HG03439 (cell line): ENCODE measurements at regions not wholly inside any gene's neighbourhood (a gene's known extent, or its start where the extent isn't known, plus 50 kb on each side); places are given as distances from the start of the nearest gene placed in this dataset.
A peak's percentile ranks its signal among the peaks of the same experiment; 100 is the strongest.

ENCODE experiments used
- ATAC-seq: cut with Tn5 transposase; IDR thresholded peaks from one replicate; pipeline ENCODE4 v1.9.1; 2021; ENCODE audit warnings: mild to moderate bottlenecking, moderate library complexity; ENCODE audit not compliant: unreplicated experiment

DNA sequence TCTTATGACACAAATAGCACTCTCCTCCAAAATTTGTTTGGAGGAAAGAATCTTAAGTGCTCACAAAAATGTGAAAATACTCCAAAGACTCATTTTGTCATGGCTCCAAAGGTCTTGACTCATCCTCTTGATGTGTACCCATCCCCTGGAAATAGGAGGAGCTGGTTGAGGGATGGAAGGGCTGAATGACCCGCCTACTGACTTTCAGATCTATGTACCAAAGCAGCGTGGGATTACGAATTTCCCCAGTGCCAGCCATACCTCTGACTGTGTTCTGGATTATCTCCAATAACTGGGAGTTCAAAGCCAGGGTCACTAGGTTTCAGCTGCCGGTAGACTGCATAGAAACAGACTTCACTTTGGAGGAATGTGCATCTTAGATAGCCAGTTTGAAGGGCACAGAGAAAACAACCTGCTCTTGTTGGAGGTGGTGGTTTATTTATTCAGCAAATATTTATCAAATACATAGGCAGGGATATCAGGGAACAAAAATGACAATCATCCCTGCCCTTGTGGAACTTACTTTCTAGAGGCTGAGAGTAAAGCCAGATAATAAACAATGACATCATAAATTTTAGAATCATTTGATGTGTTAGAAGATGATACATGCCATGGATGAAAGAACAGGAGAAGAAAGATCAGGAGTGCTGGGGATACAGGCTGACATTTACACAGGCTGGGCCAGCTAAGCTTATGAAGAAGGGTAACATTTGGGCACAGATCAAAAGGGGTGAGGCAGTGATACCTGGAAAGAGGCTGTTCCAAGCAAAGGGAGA lies 246.6 kb downstream of the TBXT start:
- no peak for ATAC-seq

DNA sequence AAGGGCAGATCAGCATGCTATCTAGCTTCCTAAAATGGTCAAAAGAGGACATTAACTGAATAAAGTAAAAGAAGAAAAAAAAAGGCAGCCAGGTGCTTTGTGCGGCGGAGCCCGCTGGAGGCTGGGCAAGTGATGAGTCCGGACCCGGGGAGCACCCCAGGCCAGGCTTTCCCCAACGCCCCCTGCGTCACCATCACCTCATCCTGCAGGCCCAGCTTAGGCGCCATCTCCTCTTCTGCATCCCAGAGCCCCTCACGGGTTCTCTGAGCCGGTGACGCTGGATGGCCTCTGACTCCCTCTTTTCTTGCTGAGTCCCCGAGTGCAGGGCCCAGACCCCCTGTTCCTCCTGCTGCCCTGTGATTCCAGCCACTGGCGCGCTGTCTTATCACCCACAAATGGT lies 250.1 kb downstream of the TBXT start:
- ATAC-seq: no peak

DNA sequence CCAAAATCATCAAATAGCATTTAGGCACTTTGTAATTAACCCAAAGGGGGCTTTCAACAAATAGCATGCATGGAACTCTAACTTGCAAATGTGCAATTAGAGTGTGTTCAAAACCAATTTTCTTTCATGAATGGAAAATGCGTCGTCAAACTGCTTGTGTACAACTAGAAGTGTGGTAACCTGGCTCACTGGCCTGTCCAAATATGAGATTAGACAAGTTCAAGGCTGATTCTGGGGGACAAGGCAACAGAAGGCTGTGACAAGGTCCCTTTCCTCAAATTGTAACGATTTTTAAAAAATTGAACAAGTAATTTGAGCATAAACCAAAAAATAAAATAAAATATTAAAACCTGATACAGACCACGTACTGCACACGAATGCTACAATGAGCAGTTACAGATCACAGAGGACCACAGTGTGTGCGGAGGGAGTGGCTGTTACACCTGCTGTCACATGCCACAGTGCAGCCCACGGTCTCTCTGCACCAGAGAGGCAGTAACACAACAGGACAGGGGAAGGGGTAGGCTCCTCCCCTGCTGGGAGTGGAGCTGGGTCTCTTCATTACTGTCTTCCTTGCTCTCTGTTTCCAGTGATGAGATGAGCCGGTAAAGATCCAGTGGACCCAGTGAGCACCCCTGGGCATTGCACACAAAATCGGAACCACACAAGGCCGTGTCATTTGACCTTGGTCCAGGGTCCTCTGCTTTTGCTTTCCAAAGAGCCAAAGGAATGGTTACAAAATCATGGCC lies 252.2 kb upstream of the PDE10A start:
- no peak for ATAC-seq

DNA sequence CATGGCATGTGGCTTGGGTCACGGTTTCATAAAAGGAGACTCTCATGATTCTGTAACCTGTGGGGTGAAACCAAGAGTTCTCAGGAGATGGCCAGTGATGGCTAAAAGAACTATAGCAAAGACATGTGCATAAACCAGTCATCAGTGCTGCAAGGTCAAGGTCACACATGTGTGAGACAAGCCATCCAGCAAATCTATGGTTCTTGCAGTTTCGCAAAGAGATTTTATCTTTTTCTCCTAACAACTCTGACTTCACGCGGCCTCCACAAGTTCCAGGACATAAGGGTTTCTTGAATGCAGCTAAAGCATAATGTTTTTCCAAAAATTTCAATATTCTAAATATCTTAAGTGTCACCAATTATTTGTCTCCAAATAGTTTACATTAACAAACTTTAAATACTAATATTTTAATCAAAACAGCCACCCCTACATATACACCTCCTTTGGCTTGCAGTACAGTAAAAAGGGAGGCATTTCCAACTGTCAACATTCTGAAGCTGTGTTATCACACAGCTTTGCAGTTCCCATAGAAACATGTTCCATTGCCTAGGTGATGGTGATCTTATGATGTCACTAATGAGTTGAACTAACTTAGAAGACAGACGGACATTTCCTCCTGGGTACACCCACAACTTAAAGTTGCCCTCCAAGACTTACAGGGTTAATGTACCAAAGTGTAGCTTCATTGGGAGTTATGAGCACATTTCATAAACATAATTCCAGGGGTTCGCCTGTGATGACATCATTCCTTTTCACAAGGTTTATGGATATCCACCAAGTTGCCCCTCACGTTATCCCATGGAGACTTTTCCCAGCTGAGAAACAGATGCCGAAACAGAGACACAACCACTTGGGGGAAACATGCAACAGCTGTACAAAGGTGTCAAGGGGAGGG lies 250.9 kb upstream of the PDE10A start:
- no peak for ATAC-seq

DNA sequence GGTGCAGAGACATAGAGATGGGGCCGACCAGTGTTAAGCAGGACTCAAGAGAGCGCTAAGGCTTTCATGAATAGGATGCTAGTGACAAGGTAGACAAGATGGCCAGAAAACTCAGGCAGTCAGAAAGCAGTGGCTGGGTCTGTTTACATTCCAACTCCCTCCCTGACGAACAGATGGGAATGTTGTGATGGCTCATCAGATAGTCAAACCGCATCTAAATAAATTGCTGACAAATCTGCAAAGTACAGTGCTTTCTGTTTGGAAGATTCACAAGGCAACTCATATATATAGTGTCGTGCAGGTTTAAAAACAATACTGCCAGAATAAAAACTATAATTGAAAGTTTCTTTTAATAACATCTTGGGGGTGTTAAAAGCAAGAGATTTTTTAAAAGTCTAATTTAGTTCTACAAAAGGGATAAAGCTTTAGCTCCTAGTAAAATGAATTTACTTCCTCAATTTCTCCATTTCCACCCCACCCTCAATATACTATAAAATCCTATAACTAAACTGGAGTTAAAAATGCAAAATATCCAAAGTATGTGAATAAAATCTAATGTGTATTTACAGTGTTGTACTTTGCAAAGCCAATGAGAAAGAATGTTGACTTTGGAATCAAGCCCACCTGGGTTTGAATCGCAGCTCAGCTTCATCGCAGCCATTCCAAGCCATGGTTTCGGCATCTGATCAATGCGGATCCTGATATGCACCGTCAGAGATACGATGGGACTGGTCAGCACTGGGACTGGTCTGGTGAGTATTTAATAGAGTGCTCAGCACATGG lies 247.3 kb upstream of the PDE10A start:
- no peak for ATAC-seq

DNA sequence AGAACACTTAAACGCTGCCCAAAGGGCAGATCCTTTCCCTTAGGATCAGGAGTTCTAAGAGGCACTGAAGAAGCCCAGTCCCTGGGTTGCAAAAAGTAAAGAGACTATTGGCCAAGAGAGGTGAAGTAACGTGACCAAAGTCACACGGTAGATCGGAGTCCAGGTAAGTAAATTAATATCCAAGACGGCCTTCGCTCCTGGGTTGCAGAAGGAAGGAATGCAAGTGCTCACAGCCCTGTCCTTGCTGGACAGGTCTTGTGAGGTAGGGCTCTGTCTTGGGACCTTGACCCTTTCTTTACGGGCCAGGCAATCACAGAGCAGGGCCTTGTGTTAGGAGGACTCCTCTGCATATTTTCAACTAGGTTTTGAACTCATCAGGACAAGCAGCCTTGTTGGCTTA lies 243.7 kb upstream of the PDE10A start:
- ATAC-seq: no peak

DNA sequence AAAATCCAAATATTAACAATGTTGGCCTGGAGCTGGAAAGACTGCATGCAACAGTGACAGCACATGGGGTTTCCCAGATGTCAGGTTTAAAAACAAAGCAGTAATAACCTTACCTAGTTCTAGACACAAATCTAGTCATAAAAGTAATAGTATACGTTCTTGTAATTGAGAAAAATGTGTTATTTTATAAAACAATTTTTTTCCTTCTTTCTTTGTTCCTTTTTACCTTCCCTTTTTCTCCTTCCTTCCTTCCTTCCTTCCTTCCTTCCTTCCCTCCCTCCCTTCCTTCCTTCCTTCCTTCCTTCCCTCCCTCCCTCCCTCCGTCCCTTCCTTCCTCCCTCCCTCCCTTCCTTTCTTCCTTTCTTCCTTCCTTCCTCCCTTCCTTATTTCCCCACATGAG lies 242.7 kb upstream of the PDE10A start:
- no peak for ATAC-seq

DNA sequence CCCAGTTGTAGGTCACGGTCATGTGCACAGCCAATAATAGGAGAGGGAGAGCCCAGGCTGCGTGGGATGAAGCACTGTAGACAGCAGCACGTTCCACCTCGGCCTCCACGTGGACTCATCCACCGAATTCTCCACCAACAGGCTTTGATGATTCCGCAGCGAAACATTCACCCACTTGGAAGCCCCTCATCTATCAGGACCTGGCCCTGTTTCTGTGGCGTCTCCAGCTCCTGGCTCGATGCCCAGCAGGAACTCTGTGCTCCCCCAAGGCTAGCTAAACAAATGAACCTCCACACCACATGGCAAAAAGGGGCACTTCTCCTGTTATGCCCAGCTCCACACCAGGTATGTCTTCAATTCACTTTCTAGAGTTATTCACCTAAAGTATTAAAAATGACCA lies 237.9 kb upstream of the PDE10A start:
- ATAC-seq: no peak

DNA sequence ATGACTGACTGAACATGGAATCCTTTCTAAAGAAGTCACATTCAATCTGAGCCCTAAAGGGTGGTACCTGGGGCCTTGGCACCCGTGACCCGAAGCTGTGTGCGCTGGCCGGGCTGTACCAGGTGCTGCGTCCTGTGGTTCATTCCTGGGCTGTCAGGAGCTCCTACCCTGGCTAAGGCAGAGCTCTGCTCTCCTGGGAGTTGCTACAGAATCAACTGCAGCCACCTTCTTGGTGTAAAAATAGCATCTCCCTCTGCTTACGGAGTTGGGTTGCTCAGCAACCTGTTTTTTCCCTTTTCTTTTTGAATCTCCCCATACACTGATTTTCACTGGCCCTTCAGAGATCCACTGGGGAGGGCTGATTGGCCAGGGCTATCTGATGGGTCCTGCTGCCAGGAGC lies 236.6 kb upstream of the PDE10A start:
- ATAC-seq: no peak

DNA sequence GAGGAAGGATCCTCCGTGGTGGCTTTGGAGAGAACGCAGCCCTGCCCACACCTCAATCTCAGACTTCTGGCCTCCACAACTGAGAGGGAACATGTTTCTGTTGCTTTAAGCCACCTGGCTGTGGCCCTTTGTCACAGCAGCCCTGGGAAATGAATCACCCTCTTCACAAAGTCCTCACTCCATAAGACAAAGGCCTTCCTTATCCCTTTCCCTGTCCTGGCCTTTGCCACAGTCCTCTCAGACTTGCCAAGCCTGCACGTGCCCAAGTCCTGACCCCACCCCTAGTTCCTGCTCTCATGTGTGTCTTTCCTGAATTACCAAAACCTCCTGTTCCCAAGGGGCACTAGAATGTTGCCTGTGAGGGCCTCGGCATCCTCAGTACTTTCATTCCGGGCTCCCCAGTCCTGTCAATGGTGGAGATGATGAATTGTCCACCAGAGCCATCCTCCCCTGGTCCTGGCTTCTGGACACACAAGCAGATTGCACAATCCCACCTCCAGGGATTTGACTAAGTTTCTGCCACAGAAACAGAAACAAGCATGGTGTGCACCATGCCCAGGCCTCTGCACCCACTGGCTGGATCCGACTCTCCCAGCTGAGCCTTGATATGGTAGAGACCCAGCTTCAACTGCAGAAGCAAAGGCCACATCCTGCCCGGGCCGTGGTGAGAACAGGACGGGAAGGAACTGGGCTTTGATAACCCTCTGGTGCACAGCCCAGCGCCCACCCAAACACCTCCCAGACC lies 232.6 kb upstream of the PDE10A start:
- ATAC-seq: no peak

DNA sequence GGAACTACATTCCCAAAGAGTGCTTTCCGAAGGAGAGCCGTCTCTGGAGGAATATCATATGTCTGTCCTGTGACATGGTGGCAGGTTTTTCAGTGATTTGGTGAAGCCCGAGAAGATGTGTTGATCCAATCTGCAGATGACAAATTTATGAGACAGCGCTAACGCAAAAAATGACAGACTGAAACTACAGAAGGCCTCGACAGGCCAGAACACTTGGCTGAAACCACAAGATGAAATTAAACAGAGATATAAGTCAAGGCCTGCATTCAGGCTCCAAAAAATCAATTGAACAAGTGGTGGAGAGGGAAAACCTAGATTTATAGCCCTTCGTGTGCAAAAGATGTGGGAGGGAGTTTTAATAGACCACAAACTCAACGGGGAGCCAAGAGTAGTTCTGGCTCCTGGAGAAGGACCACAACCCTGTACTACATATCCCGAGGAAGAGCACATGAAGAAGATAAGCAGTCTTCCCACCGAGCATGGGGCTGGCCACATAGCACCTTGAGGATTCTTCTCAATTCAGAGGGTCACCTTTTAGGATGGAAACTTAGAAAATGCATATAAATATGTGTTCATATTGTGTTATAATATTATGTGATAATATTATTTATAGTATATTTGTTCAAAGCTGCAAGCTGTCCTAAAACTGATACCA lies 231.3 kb upstream of the PDE10A start:
- no peak for ATAC-seq

DNA sequence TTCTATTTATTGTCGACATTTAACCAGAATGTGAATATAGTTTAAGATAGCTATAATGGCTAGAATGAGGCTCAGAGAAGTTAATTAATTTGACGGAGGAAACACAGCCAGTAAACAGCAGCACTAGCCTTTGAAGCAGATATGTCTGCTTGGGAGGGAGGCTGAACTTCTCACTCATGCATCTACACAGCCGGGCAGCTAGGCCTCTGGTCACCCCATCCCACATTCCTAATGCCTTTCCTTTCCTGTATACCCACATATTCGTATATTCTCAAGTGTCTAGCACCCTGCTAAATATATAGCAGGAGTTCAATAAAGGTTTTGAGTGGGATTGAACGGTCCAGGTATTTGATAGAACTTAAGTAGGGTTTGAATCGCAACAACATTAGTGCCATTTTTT lies 230.4 kb upstream of the PDE10A start:
- ATAC-seq: no peak

DNA sequence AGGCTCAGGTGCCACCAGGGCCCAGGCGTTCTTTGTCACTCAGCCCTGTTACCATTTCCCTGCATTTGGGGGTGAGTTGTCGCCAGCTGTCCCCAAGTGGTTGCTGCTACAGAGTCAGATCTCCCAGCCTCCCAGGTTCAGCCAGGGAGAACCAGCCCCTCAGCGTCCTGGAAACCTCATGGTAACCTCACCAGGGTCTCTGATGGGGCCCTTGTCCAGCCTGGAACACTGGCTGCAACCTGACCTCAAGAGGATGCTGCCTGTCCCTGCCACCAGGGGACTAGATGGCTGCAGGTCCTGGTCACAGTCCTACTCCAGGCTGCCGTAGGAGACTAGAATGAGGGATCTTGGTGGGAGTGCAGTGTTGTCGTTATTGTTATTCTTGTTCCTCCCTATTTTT lies 228.3 kb upstream of the PDE10A start:
- ATAC-seq: no peak

DNA sequence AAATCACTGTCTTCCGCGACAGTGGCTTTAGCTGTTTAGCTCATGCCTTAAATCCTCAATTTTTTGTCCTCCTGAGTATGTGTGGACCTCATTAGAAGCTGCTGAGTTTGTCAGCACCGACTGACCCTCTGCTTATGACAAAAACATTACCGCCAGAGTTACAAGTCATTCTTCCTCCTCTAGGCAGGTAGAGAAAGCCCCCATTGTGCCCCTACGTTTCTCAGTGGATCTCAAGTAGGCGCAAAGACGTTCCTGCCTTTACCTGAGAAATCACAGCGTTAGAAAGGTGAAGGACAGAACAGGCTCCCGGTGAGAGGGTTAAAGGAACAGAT lies 227.3 kb upstream of the PDE10A start:
- ATAC-seq: no peak

DNA sequence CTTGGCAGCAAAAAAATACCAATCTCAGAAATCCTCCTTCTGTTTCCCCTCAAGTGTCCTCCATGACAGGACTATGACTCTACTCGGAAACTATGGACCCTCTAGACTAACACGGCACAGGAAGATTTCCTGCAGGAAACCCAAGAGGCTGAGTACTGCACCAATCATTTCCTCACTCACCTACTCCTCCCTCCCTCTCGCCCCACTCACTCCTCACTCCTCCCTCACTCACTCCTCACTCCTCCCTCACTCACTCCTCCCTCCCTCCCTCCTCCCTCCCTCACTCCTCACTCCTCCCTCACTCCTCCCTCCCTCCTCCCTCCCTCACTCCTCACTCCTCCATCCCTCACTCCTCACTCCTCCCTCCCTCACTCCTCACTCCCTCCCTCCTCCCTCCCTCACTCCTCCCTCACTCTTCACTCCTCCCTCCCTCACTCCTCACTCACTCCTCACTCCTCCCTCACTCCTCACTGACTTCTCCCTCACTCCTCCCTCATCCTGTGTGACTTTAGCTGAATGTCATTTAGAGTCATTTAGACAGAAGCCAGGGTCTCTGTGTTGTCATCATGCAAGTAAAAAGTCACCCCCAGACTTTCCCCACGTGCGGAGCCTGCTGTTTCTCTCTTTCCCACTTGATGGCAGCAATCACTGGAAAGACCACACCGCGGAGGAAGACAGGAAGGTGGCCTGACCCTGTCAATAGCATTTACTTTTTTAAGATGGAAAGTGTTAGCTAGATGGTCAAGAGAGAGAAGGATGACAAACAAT lies 226.8 kb upstream of the PDE10A start:
- no peak for ATAC-seq

DNA sequence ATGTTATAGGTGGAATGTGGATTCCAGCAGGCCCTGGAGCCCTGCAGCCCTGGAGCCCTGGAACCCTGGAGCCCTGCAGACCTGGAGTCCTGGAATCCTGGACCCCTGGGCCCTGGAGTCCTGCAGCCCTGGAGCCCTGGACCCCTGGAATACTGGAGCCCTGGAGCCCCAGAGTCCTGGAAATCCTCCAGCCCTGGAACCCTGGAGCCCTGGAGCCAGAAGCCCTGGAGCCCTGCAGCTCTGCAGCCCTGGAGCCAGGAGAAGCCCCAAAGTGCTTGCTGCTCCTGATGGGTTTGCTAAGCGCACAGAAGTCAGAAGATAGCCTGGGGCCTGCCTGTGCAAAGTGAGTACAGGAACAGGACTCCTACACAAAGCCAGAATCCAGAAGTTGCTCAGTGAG lies 223.1 kb upstream of the PDE10A start:
- no peak for ATAC-seq

DNA sequence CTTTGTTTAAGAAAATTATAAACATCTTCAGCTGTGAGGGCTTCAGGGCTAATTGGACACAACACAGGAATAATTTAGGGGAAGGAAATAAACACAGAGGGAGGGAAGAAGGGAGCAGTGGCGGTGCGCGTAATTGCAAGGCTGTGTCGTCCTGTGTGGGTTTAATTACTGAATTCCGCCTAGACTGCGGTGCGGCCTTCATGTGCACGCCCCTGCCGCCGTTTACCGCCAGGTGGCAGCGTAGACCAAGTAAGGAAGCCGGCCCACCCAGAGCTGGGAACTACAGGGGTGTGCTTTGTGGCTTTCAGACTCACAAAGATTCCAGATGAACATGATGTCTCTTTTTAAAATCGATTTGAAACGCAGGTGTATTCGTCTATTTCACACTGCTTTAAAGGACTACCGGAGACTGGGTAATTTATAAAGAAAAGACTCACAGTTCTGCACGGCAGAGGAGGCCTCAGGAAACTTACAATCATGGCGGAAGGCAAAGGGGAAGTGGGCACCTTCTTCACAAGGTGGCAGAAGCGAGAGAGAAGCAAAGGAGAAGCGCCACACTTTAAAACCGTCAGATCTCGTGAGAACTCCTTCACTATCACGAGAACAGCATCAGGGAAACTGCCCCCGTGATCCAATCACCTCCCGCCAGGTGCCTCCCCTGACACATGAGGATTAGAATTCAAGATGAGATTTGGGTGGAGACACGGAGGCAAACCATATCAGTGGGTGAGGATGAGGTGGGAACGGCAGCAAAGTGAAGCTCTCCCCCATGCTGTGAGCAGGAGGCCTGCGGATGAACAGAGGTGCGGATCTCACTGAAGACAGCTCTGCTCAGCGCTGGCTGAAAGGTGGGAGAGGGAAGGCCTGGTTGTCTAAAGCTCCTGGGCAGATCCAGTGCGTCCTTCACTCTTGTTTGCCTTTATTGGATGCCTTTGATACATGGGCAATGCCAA lies 222.0 kb upstream of the PDE10A start:
- peak; percentile 94 for ATAC-seq
